Naive thymus-derived CD4-positive, alpha-beta T cell (primary cell): ENCODE measurements at regions not wholly inside any gene's neighbourhood (a gene's known extent, or its start where the extent isn't known, plus 50 kb on each side); places are given as distances from the start of the nearest gene placed in this dataset.

Experiments
- ATAC-seq: fragments of 150-1000 bp; cut with Tn5 transposase; 2 replicates; pipeline ENCODE4 v1.10.0; 2021; ENCODE audit warnings: mild to moderate bottlenecking, moderate library complexity
- CTCF ChIA-PET: fragments of 350-600 bp; sonication (Branson Sonifier 250); formaldehyde crosslinking; loops from one replicate; lab custom pipeline; 2021; ENCODE audit warnings: antibody characterized with exemption; lab: Charles Lee
- POLR2A ChIA-PET: fragments of 350-600 bp; sonication (Branson Sonifier 250); formaldehyde crosslinking; loops from one replicate; lab custom pipeline; 2021; ENCODE audit warnings: antibody characterized with exemption, inconsistent platforms; lab: Charles Lee
- DNase-seq, 9 donors: peaks; one replicate each; pipeline versions ENCODE4 v3.0.0 to v3.0.0-alpha.2; 2020 to 2022; ENCODE audit warnings: mixed read lengths in 1 of 9
- H3K27ac ChIP-seq: one replicate; pipeline ENCODE4 v1.7.0; 2013; ENCODE audit warnings: mild to moderate bottlenecking, low read depth, low read length, moderate library complexity
- H3K27me3 ChIP-seq, 2 donors: one replicate each; pipeline ENCODE4 v1.7.0; 2013; ENCODE audit warnings: low read length in 2 of 2, mild to moderate bottlenecking in 2 of 2, moderate library complexity in 2 of 2; ENCODE audit not compliant: control insufficient read depth in 2 of 2, insufficient read depth in 2 of 2
- H3K36me3 ChIP-seq, 3 experiments: 1 replicate in 2 of 3; 2 replicates in 1 of 3; pipeline ENCODE4 v1.7.0; 2013; ENCODE audit warnings: low read length in 3 of 3, mild to moderate bottlenecking in 3 of 3, moderate library complexity in 1 of 3; ENCODE audit not compliant: insufficient read depth in 3 of 3, control insufficient read depth in 2 of 3
- H3K4me1 ChIP-seq, 2 donors: one replicate each; pipeline ENCODE4 v1.7.0; 2013; ENCODE audit warnings: low read length in 2 of 2, mild to moderate bottlenecking in 2 of 2, moderate library complexity in 1 of 2; ENCODE audit not compliant: control insufficient read depth in 2 of 2, insufficient read depth in 2 of 2
- H3K4me3 ChIP-seq: 2 replicates; pipeline ENCODE4 v1.7.0; 2013; ENCODE audit warnings: mild to moderate bottlenecking, low read length
- H3K9me3 ChIP-seq, 3 experiments: 1 replicate in 2 of 3; 2 replicates in 1 of 3; pipeline ENCODE4 v1.7.0; 2013; ENCODE audit warnings: low read length in 3 of 3; ENCODE audit not compliant: control insufficient read depth in 2 of 3
- H3K27ac Mint-ChIP-seq, 9 donors: one replicate each; pipeline ENCODE4 v1.8.0; 2020 to 2022; ENCODE audit warnings: mixed read lengths in 9 of 9, mild to moderate bottlenecking in 8 of 9, moderate library complexity in 5 of 9, inconsistent platforms in 2 of 9
- H3K27me3 Mint-ChIP-seq, 5 donors: one replicate each; pipeline ENCODE4 v1.8.0; 2021 to 2022; ENCODE audit warnings: mixed read lengths in 5 of 5, mild to moderate bottlenecking in 1 of 5
- H3K36me3 Mint-ChIP-seq, 5 donors: one replicate each; pipeline ENCODE4 v1.8.0; 2020 to 2022; ENCODE audit warnings: mixed read lengths in 5 of 5, mild to moderate bottlenecking in 3 of 5, inconsistent platforms in 1 of 5
- H3K4me1 Mint-ChIP-seq, 7 donors: one replicate each; pipeline ENCODE4 v1.8.0; 2020 to 2022; ENCODE audit warnings: mixed read lengths in 7 of 7, mild to moderate bottlenecking in 3 of 7, inconsistent platforms in 1 of 7
- H3K4me3 Mint-ChIP-seq, 10 donors: one replicate each; pipeline ENCODE4 v1.8.0; 2020 to 2022; ENCODE audit warnings: mild to moderate bottlenecking in 10 of 10, mixed read lengths in 10 of 10, moderate library complexity in 6 of 10, inconsistent platforms in 2 of 10
- H3K9me3 Mint-ChIP-seq, 11 donors: one replicate each; pipeline ENCODE4 v1.8.0; 2020 to 2022; ENCODE audit warnings: mixed read lengths in 11 of 11, mild to moderate bottlenecking in 4 of 11, inconsistent platforms in 1 of 11, moderate library complexity in 1 of 11
- intact Hi-C, 2 donors: fragments of 100-400 bp; cut with micrococcal nuclease; formaldehyde crosslinking; loops; one replicate each; pipeline ENCODE4 v1.15.1; 2023

DNA sequence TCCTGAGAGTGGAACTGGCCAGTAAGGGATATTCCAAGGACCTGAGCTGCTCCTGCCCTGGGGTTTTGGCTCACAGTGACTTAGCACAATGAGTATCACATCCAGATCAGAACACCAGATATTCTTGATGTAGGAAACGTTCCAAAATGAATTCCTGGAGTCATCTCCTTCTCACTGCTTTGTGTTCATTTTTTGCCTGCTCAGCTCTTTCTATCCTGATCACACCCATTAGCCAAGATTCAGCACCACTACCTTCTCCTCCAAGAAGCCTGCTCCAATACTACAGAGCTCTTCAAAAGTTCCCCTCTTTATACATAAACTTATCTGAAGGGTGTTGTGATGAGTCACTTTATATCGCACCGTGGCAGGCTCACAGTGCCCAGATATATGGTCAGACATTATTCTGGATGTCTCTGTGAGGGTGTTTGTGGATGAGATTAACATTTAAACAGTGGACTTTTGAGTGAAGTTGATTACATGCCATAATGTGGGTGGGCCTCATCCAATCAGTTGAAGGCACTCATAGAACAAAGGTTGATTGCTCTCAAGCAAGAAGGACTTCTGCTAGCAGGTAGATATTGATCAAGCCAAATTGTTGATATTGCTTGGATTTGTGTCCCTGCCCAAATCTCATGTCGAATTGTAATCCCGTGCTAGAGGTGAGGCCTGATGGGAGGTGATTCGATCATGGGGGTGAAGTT, 1155.2 kb upstream of the AUTS2 start:
- DNase-seq = no peak
- Mint-ChIP-seq H3K36me3 (no peaks in the 10 kb centered on the region), H3K4me1 (no peaks in the 10 kb centered on the region), H3K27ac (no peak overlapping the region), H3K4me3 (no peak overlapping the region), H3K9me3 (peaks cover 2 to 35% (median 21%) of the 10 kb centered on the region in 11 donors), H3K27me3 (no peaks in the 10 kb centered on the region)
- H3K27me3 ChIP-seq = no peaks in the 10 kb centered on the region
- CTCF ChIA-PET = no interaction called here
- no peaks in the 10 kb centered on the region for H3K36me3 ChIP-seq
- H3K27ac ChIP-seq = no peak overlapping the region
- intact Hi-C loops = no loop called here
- POLR2A ChIA-PET = no interaction called here
- peaks cover 0 to 3% (median 3%) of the 10 kb centered on the region in 3 experiments for H3K9me3 ChIP-seq
- no peak overlapping the region for H3K4me3 ChIP-seq
- no peak for ATAC-seq
- H3K4me1 ChIP-seq = no peaks in the 10 kb centered on the region

DNA sequence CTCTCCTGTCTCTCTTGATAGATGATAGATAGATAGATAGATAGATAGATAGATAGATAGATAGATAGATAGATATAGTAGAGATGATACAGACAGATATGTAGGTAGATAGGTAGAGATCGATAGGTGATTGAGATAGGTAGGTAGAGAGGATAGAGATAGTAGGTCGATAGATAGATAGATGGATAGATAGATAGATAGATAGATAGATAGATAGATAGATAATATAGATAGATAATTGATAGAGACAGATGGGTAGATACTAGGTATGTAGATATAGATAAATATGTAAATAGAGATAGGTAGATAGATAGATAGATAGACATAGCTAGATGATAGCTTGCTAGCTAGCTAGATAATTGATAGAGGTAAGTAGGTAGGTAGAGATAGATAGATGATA, 1154.2 kb upstream of the AUTS2 start:
- H3K4me3 Mint-ChIP-seq = no peak overlapping the region
- no peaks in the 10 kb centered on the region for H3K36me3 Mint-ChIP-seq
- CTCF ChIA-PET = no interaction called here
- H3K27ac Mint-ChIP-seq = no peak overlapping the region
- no peak for DNase-seq
- no peaks in the 10 kb centered on the region for H3K4me1 ChIP-seq
- intact Hi-C loops = no loop called here
- ATAC-seq = no peak
- POLR2A ChIA-PET = no interaction called here
- no peaks in the 10 kb centered on the region for H3K27me3 ChIP-seq
- H3K9me3 Mint-ChIP-seq = peaks cover 2 to 34% (median 22%) of the 10 kb centered on the region in 11 donors
- H3K27ac ChIP-seq = no peak overlapping the region
- no peaks in the 10 kb centered on the region for H3K27me3 Mint-ChIP-seq
- H3K4me1 Mint-ChIP-seq = no peaks in the 10 kb centered on the region
- H3K9me3 ChIP-seq = peaks cover 0 to 2% (median 0%) of the 10 kb centered on the region in 3 experiments
- no peak overlapping the region for H3K4me3 ChIP-seq
- no peaks in the 10 kb centered on the region for H3K36me3 ChIP-seq

DNA sequence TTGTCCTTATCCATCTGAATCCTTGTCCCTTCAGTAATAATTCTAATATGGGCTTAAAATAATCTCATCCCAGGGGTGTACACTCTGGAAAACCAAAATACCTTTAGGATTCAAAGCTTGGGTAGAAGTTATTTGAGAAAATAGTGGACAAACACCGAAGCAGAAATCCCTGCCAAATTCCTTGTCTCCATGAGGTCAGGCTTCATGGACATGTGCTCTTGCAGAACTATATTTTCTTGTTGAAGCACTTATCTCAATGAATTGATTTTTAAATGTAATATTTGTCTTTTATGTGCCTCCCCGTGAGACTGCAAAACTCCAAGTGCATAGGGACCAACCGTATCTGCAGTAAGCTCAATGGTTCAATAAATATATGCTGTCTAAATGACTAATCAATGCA, 1153.3 kb upstream of the AUTS2 start:
- no peak overlapping the region for H3K27ac ChIP-seq
- ATAC-seq (no peak), DNase-seq (no peak)
- intact Hi-C loops = no loop called here
- H3K4me1 ChIP-seq = no peaks in the 10 kb centered on the region
- Mint-ChIP-seq H3K27me3 (no peaks in the 10 kb centered on the region), H3K4me3 (no peak overlapping the region), H3K27ac (no peak overlapping the region), H3K4me1 (no peaks in the 10 kb centered on the region), H3K9me3 (peaks cover 4 to 34% (median 26%) of the 10 kb centered on the region in 11 donors), H3K36me3 (no peaks in the 10 kb centered on the region)
- no peaks in the 10 kb centered on the region for H3K27me3 ChIP-seq
- no peaks in the 10 kb centered on the region for H3K36me3 ChIP-seq
- H3K9me3 ChIP-seq = peaks cover 0 to 9% (median 0%) of the 10 kb centered on the region in 3 experiments
- no peak overlapping the region for H3K4me3 ChIP-seq
- POLR2A ChIA-PET = no interaction called here
- CTCF ChIA-PET = no interaction called here

DNA sequence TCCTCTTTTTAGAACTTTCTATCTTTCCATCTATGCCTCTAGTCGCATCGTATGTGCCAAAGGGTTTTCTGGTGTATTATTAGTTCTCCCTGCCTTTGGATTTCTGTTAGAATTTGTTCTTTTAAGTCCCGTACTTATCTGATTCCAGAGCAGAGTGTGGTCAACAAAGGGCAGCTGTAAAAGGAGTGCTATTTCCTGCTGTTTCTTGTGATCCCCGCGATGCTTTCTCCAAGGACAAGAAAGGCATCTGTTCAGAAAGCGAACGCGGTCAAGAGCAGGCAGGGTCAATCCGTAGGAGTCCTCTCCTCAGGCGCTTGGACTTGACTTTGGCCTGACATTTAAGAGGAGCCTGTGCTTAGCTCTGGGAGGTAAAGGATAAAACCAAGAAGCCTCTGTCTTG, 1152.1 kb upstream of the AUTS2 start:
- Mint-ChIP-seq H3K27me3 (no peaks in the 10 kb centered on the region), H3K27ac (no peak overlapping the region), H3K9me3 (peaks cover 4 to 37% (median 30%) of the 10 kb centered on the region in 11 donors), H3K4me3 (no peak overlapping the region), H3K4me1 (no peaks in the 10 kb centered on the region), H3K36me3 (no peaks in the 10 kb centered on the region)
- intact Hi-C loops = no loop called here
- no peaks in the 10 kb centered on the region for H3K27me3 ChIP-seq
- no peak overlapping the region for H3K27ac ChIP-seq
- no peaks in the 10 kb centered on the region for H3K4me1 ChIP-seq
- CTCF ChIA-PET = no interaction called here
- H3K36me3 ChIP-seq = no peaks in the 10 kb centered on the region
- ATAC-seq (no peak), DNase-seq (no peak)
- H3K9me3 ChIP-seq = peaks cover 0 to 12% (median 0%) of the 10 kb centered on the region in 3 experiments
- H3K4me3 ChIP-seq = no peak overlapping the region
- POLR2A ChIA-PET = no interaction called here

DNA sequence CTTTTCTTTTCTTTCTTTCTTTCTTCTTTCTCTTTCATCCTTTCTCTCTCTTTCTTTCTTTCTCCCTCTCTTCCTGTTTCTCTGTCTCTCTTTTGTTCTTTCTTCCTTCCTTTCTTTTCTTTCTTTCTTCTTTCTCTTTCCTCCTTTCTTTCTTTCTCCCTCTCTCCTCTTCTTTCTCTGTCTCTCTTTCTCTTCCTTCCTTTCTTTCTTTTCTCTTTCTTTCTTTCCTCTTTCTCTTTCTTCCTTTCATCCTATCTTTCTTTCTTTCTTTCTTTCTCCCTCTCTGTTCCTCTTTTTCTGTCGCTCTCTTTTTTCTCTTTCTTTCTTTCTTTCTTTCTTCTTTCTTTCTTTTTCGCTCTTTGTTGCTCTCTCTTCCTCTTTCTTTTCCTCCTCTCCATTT, 1149.2 kb upstream of the AUTS2 start:
- Mint-ChIP-seq H3K27ac (no peak overlapping the region), H3K4me3 (no peak overlapping the region), H3K4me1 (no peaks in the 10 kb centered on the region), H3K9me3 (peaks cover 2 to 37% (median 23%) of the 10 kb centered on the region in 11 donors), H3K27me3 (no peaks in the 10 kb centered on the region), H3K36me3 (no peaks in the 10 kb centered on the region)
- ChIA-PET POLR2A (no interaction called here), CTCF (no interaction called here)
- H3K9me3 ChIP-seq = peaks cover 0 to 12% (median 0%) of the 10 kb centered on the region in 3 experiments
- H3K4me1 ChIP-seq = no peaks in the 10 kb centered on the region
- no peak for DNase-seq
- no peak overlapping the region for H3K4me3 ChIP-seq
- no peak for ATAC-seq
- intact Hi-C loops = no loop called here
- H3K36me3 ChIP-seq = no peaks in the 10 kb centered on the region
- no peak overlapping the region for H3K27ac ChIP-seq
- H3K27me3 ChIP-seq = no peaks in the 10 kb centered on the region

DNA sequence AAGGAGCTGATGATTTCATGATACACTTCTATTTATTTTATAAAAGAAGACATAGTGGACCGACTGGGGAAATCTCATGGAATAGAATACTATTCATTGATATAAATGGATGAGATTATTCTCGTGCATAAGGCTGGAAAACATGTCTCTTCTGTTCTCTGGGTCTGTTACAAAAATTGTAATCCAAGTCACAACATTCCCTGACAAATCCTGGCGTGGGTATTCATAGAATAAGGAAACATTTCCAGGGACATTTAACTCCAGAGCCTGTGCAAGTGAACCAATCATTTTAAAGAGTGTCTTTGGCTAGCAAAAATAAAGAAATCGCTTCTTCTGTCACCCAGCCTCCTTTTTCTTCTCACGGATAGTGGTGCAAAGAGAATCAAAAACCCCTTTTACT, 1148.5 kb upstream of the AUTS2 start:
- Mint-ChIP-seq H3K27me3 (no peaks in the 10 kb centered on the region), H3K36me3 (no peaks in the 10 kb centered on the region), H3K4me1 (no peaks in the 10 kb centered on the region), H3K27ac (no peak overlapping the region), H3K9me3 (peaks cover 2 to 37% (median 23%) of the 10 kb centered on the region in 11 donors), H3K4me3 (no peak overlapping the region)
- Histone ChIP-seq H3K36me3 (no peaks in the 10 kb centered on the region), H3K27me3 (no peaks in the 10 kb centered on the region), H3K27ac (no peak overlapping the region), H3K9me3 (peaks cover 0 to 12% (median 0%) of the 10 kb centered on the region in 3 experiments), H3K4me1 (no peaks in the 10 kb centered on the region), H3K4me3 (no peak overlapping the region)
- CTCF ChIA-PET = no interaction called here
- no peak for ATAC-seq
- POLR2A ChIA-PET = no interaction called here
- intact Hi-C loops = no loop called here
- no peak for DNase-seq

DNA sequence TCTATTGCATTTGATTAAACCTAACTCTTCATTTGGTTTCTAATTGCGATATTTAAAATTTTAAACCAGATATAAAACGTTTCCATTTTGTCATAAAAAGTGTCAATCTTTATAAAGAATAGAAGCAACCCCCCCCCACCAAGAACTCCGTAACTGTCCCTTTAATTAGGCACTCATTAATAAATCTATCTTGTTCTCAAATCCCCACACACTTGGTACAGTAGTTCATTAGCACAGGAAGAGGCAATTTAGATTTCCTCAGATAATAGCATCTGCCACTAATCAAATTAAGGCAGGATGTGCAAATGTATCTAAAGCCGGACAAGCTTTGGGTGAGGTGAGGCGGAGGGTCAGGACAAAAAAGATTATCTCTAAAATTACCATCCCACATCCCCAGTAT, 1143.3 kb upstream of the AUTS2 start:
- no peaks in the 10 kb centered on the region for H3K27me3 Mint-ChIP-seq
- no peaks in the 10 kb centered on the region for H3K36me3 ChIP-seq
- H3K36me3 Mint-ChIP-seq = peaks cover 0 to 9% (median 0%) of the 10 kb centered on the region in 5 donors
- no peaks in the 10 kb centered on the region for H3K4me1 Mint-ChIP-seq
- no peak overlapping the region for H3K27ac ChIP-seq
- no peak overlapping the region for H3K4me3 ChIP-seq
- no peak for ATAC-seq
- no peak overlapping the region for H3K4me3 Mint-ChIP-seq
- peaks cover 6 to 50% (median 36%) of the 10 kb centered on the region in 11 donors for H3K9me3 Mint-ChIP-seq
- intact Hi-C loops = no loop called here
- no peaks in the 10 kb centered on the region for H3K4me1 ChIP-seq
- no peak overlapping the region for H3K27ac Mint-ChIP-seq
- ChIA-PET POLR2A (no interaction called here), CTCF (no interaction called here)
- peaks cover 0 to 9% (median 0%) of the 10 kb centered on the region in 3 experiments for H3K9me3 ChIP-seq
- H3K27me3 ChIP-seq = no peaks in the 10 kb centered on the region
- DNase-seq = no peak
